ENCODE measurements at regions not wholly inside any gene's neighbourhood (a gene's known extent, or its start where the extent isn't known, plus 50 kb on each side); places are given as distances from the start of the nearest gene placed in this dataset.

DNA sequence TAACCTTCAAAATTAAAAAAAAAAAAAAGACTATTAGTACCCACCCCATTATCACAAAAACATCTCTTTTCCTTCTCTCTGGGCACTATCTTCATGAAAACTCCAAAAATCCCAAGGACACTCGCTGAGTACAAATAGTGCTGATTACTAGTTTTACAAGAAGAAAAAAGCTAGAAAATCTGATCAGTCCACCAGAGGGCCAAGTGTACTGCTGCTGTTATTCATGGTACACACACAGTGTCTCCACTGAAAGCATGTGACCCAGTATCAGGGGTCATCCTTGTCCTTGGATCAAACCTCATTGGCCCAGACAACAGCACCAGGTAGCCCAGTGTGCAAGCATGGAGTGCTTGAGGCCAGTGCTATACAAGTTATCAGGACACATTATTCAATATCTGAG is 382.7 kb upstream of the KLHL29 start:
- CTCF ChIA-PET, result no interaction called here
- Mint-ChIP-seq H3K4me1 (no peaks in the 10 kb centered on the region), H3K27ac (no peak overlapping the region)

DNA sequence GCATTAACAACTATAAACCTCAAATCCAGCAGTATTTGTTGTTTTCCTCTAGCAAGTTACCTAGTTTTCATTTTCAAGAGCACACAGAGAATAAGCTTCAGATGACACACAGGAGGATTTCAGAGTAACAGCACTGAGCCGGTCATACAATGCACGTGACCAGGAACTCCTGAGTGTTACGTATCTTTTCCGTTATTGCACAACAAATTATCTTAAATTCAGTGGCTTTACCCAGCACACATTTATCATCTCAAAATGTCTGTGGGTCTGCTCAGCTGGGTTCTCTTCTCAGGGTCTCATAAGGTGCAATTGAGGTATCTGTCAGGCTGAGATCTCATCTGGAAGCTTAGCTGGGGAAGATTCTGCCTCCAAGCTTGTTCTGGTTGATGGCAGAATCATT is 379.5 kb upstream of the KLHL29 start:
- DNase-seq (ENCODE audit: low spot score) (no peak), ATAC-seq (no peak)
- ChIA-PET POLR2A (no interaction called here), CTCF (no interaction called here)
- Mint-ChIP-seq H3K4me1 (no peaks in the 10 kb centered on the region), H3K36me3 (no peaks in the 10 kb centered on the region), H3K27me3 (ENCODE audit: low read depth) (no peaks in the 10 kb centered on the region), H3K27ac (no peak overlapping the region), H3K4me3 (no peak overlapping the region), H3K9me3 (no peaks in the 10 kb centered on the region)
- TF ChIP-seq KAT7 (CRISPR knock-in tag; IDR thresholded peaks at IDR 0.05; ENCODE audit: borderline replicate concordance) (no peak), ZBTB21 (CRISPR knock-in tag; IDR thresholded peaks at IDR 0.05; ENCODE audit: borderline replicate concordance) (no peak), SOX15 (CRISPR knock-in tag; IDR thresholded peaks at IDR 0.05) (no peak)

More for the DNA sequence above, 382.7 kb upstream of the KLHL29 start:
- Mint-ChIP-seq H3K36me3 (no peaks in the 10 kb centered on the region), H3K4me3 (no peak overlapping the region), H3K27me3 (ENCODE audit: low read depth) (no peaks in the 10 kb centered on the region), H3K9me3 (no peaks in the 10 kb centered on the region)
- TF ChIP-seq SMAD4 (CRISPR knock-in tag; IDR thresholded peaks at IDR 0.05), result no peak
- TF ChIP-seq ZNF532 (CRISPR knock-in tag; IDR thresholded peaks at IDR 0.05; ENCODE audit: borderline replicate concordance), result no peak
- ATAC-seq (no peak; the same call in 1 of the 2 replicates), DNase-seq (ENCODE audit: low spot score) (no peak)
- POLR2A ChIA-PET, result interaction anchor here (0.7 kb wide), 1 partner anchor 642 kb away, joined by 4 read pairs; no protein-coding TSS in a partner anchor

GRCh38 chr2:23007631-23008235 is 377.2 kb upstream of the KLHL29 start:
- TF ChIP-seq PRRX2 (CRISPR knock-in tag; IDR thresholded peaks at IDR 0.05), result no peak
- TF ChIP-seq NR1H2 (CRISPR knock-in tag; IDR thresholded peaks at IDR 0.05), result no peak
- no peak for TF ChIP-seq CBFB (CRISPR knock-in tag; IDR thresholded peaks at IDR 0.05; ENCODE audit: low read depth)
- no peak for TF ChIP-seq STAT6 (CRISPR knock-in tag; conservative IDR thresholded peaks at IDR 0.05; ENCODE audit: low read depth)
- no peak for TF ChIP-seq RELA (CRISPR knock-in tag; IDR thresholded peaks at IDR 0.05; ENCODE audit: borderline replicate concordance)
- TF ChIP-seq ARID4B (CRISPR knock-in tag; IDR thresholded peaks at IDR 0.05; ENCODE audit: borderline replicate concordance), result no peak
- no peak for TF ChIP-seq NFATC4 (CRISPR knock-in tag; IDR thresholded peaks at IDR 0.05)
- TF ChIP-seq HMGA2 (CRISPR knock-in tag; IDR thresholded peaks at IDR 0.05), result no peak
- TF ChIP-seq SP1 (CRISPR knock-in tag; conservative IDR thresholded peaks at IDR 0.05), result no peak
- TF ChIP-seq, protein P1, sequence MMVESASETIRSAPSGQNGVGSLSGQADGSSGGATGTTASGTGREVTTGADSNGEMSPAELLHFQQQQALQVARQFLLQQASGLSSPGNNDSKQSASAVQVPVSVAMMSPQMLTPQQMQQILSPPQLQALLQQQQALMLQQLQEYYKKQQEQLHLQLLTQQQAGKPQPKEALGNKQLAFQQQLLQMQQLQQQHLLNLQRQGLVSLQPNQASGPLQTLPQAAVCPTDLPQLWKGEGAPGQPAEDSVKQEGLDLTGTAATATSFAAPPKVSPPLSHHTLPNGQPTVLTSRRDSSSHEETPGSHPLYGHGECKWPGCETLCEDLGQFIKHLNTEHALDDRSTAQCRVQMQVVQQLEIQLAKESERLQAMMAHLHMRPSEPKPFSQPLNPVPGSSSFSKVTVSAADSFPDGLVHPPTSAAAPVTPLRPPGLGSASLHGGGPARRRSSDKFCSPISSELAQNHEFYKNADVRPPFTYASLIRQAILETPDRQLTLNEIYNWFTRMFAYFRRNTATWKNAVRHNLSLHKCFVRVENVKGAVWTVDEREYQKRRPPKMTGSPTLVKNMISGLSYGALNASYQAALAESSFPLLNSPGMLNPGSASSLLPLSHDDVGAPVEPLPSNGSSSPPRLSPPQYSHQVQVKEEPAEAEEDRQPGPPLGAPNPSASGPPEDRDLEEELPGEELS (CRISPR knock-in tag; IDR thresholded peaks at IDR 0.05), result no peak
- TF ChIP-seq ZNF121 (CRISPR knock-in tag; IDR thresholded peaks at IDR 0.05), result no peak
- TF ChIP-seq, protein P2, sequence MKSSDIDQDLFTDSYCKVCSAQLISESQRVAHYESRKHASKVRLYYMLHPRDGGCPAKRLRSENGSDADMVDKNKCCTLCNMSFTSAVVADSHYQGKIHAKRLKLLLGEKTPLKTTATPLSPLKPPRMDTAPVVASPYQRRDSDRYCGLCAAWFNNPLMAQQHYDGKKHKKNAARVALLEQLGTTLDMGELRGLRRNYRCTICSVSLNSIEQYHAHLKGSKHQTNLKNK (CRISPR knock-in tag; IDR thresholded peaks at IDR 0.05), result no peak
- Mint-ChIP-seq H3K4me3 (no peak overlapping the region), H3K27me3 (ENCODE audit: low read depth) (no peaks in the 10 kb centered on the region), H3K36me3 (no peaks in the 10 kb centered on the region), H3K27ac (no peak overlapping the region), H3K4me1 (no peaks in the 10 kb centered on the region), H3K9me3 (no peaks in the 10 kb centered on the region)
- ChIA-PET POLR2A (no interaction called here), CTCF (no interaction called here)
- DNase-seq (ENCODE audit: low spot score) (no peak), ATAC-seq (no peak)

All from WTC11 (cell line).